K562 (cell line): ENCODE measurements at regions not wholly inside any gene's neighbourhood (a gene's known extent, or its start where the extent isn't known, plus 50 kb on each side); places are given as distances from the start of the nearest gene placed in this dataset.

Experiments used
- AFF4 ChIP-seq: sonication (generic); formaldehyde crosslinking; IDR thresholded peaks from 2 replicates; pipeline ENCODE4 v1.8.0; 2023; ENCODE audit warnings: mild to moderate bottlenecking, missing genetic modification reagents
- CEBPB ChIP-seq: fragments of 450-650 bp; IDR thresholded peaks from 2 replicates; pipeline ENCODE4 v1.6.1; 2016; ENCODE audit warnings: missing genetic modification characterization, missing compliant biosample characterization
- CTCF ChIP-seq, 3 experiments: IDR thresholded peaks in 2 of 3; conservative IDR thresholded peaks in 1 of 3; 2 replicates each; pipeline ENCODE4 v1.5.1; 2011 to 2012; ENCODE audit warnings: low read length in 3 of 3, mild to moderate bottlenecking in 3 of 3, control low read depth in 2 of 3, improper control_type of control experiment in 1 of 3, inconsistent platforms in 1 of 3, low read depth in 1 of 3, mixed read lengths in 1 of 3, moderate library complexity in 1 of 3; ENCODE audit not compliant: insufficient read depth in 2 of 3
- MCM3 ChIP-seq: fragments of 450-650 bp; IDR thresholded peaks from 2 replicates; pipeline ENCODE4 v1.6.1; 2016
- RCOR1 ChIP-seq, 2 experiments: IDR thresholded peaks; 2 replicates each; pipeline ENCODE4 v1.6.1; 2012; ENCODE audit warnings: low read depth in 2 of 2, low read length in 2 of 2, borderline replicate concordance in 1 of 2, improper control_type of control experiment in 1 of 2
- TAF15 ChIP-seq: fragments of 200-400 bp; formaldehyde crosslinking; IDR thresholded peaks from 2 replicates; pipeline ENCODE4 v1.6.1; 2017; ENCODE audit warnings: mild to moderate bottlenecking, low read depth, low read length, moderate library complexity

DNA sequence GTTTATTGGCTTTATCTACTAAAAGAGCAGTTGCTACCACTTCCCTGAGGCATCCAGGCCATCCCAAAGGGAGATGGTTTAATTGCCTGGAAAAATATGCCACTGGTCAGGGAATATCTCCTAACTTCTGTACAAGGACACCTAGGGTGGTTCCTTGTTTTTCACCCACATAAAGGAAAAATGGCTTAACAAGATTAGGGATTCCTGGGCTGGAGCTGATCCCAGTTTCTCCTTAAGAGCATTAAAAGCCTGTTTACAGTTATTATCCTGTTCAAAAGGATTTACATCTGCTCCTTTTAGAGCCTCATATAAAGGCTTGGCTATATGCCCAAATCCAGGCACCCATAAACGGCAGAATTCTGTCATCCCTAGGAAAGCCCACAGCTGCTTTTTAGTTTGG, 70.2 kb upstream of the WNT7A start:
- TF ChIP-seq AFF4 (CRISPR knock-in tag) (no peak), MCM3 (no peak), RCOR1 (IDR thresholded peaks at IDR 0.05; ENCODE audit: borderline replicate concordance in 1 of 2, low read depth in 2 of 2, low read length in 2 of 2) (no peak), TAF15 (no peak), CTCF (IDR thresholded peaks at IDR 0.05 in 2 of 3, conservative IDR thresholded peaks at IDR 0.05 in 1 of 3; ENCODE audit: insufficient read depth in 2 of 3, low read depth in 1 of 3, low read length in 3 of 3) (no peak), CEBPB (tag) (no peak)
